Nephron (organoid): ENCODE measurements at regions not wholly inside any gene's neighbourhood (a gene's known extent, or its start where the extent isn't known, plus 50 kb on each side); places are given as distances from the start of the nearest gene placed in this dataset.
"Not testable (repeated sequence)": the region's sequence is repeated elsewhere in the genome, so short reads cannot be mapped to it uniquely, and the experiment has no call there.

Experiments
- H3K27ac Mint-ChIP-seq, 3 experiments: 2 replicates each; pipeline ENCODE4 v1.8.0; 2020; ENCODE audit warnings: mixed read lengths in 3 of 3, mild to moderate bottlenecking in 2 of 3, moderate library complexity in 1 of 3
- H3K27me3 Mint-ChIP-seq: 2 replicates; pipeline ENCODE4 v1.8.0; 2021; ENCODE audit warnings: low read depth, mild to moderate bottlenecking, moderate library complexity, mixed read lengths
- H3K36me3 Mint-ChIP-seq: 2 replicates; pipeline ENCODE4 v1.8.0; 2020; ENCODE audit warnings: low read depth, mixed read lengths
- H3K4me1 Mint-ChIP-seq: 2 replicates; pipeline ENCODE4 v1.8.0; 2020; ENCODE audit warnings: mixed read lengths
- H3K4me3 Mint-ChIP-seq, 3 experiments: 2 replicates each; pipeline ENCODE4 v1.8.0; 2020; ENCODE audit warnings: mild to moderate bottlenecking in 3 of 3, mixed read lengths in 3 of 3, moderate library complexity in 2 of 3
- H3K9me3 Mint-ChIP-seq: 2 replicates; pipeline ENCODE4 v1.8.0; 2020; ENCODE audit warnings: mixed read lengths
- TF ChIP-seq, protein P1 (sequence below), 3 experiments: fragments of 200-600 bp; sonication (generic); IDR thresholded peaks; one replicate each; pipeline ENCODE4 v1.5.0; 2021; ENCODE audit warnings: antibody characterized with exemption in 3 of 3; ENCODE audit not compliant: unreplicated experiment in 3 of 3

- H3K36me3 Mint-ChIP-seq: no peaks in the 10 kb centered on the region
- no peaks in the 10 kb centered on the region for H3K9me3 Mint-ChIP-seq
- H3K4me1 Mint-ChIP-seq: no peaks in the 10 kb centered on the region
- TF ChIP-seq, protein P1, sequence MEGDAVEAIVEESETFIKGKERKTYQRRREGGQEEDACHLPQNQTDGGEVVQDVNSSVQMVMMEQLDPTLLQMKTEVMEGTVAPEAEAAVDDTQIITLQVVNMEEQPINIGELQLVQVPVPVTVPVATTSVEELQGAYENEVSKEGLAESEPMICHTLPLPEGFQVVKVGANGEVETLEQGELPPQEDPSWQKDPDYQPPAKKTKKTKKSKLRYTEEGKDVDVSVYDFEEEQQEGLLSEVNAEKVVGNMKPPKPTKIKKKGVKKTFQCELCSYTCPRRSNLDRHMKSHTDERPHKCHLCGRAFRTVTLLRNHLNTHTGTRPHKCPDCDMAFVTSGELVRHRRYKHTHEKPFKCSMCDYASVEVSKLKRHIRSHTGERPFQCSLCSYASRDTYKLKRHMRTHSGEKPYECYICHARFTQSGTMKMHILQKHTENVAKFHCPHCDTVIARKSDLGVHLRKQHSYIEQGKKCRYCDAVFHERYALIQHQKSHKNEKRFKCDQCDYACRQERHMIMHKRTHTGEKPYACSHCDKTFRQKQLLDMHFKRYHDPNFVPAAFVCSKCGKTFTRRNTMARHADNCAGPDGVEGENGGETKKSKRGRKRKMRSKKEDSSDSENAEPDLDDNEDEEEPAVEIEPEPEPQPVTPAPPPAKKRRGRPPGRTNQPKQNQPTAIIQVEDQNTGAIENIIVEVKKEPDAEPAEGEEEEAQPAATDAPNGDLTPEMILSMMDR (IDR thresholded peaks at IDR 0.05; ENCODE audit: unreplicated experiment in 3 of 3): no peak
- no peaks in the 10 kb centered on the region for H3K27me3 Mint-ChIP-seq
- H3K4me3 Mint-ChIP-seq: no peak overlapping the region
- no peak overlapping the region for H3K27ac Mint-ChIP-seq
Measured at GRCh38 chr16:75965504-75966374, 239.4 kb upstream of the CPHXL start.

GRCh38 chr16:75969120-75969519 lies 242.8 kb upstream of the CPHXL start:
- not testable (repeated sequence) for H3K9me3 Mint-ChIP-seq, H3K4me3 Mint-ChIP-seq, H3K4me1 Mint-ChIP-seq, H3K36me3 Mint-ChIP-seq, H3K27me3 Mint-ChIP-seq, H3K27ac Mint-ChIP-seq

GRCh38 chr16:75971334-75971733 lies 245.0 kb upstream of the CPHXL start:
- H3K4me1 Mint-ChIP-seq: no peaks in the 10 kb centered on the region
- H3K36me3 Mint-ChIP-seq: no peaks in the 10 kb centered on the region
- no peaks in the 10 kb centered on the region for H3K9me3 Mint-ChIP-seq
- no peak overlapping the region for H3K4me3 Mint-ChIP-seq
- H3K27me3 Mint-ChIP-seq: no peaks in the 10 kb centered on the region
- TF ChIP-seq, protein P1 (IDR thresholded peaks at IDR 0.05; ENCODE audit: unreplicated experiment in 3 of 3): no peak
- no peak overlapping the region for H3K27ac Mint-ChIP-seq

GRCh38 chr16:75983296-75983695 lies 257.0 kb upstream of the CPHXL start:
- Mint-ChIP-seq H3K4me1 (no peaks in the 10 kb centered on the region), H3K36me3 (no peaks in the 10 kb centered on the region), H3K27ac (no peak overlapping the region), H3K27me3 (no peaks in the 10 kb centered on the region), H3K4me3 (no peak overlapping the region), H3K9me3 (peaks cover 4% of the 10 kb centered on the region)
- TF ChIP-seq, protein P1 (IDR thresholded peaks at IDR 0.05; ENCODE audit: unreplicated experiment in 3 of 3): no peak

GRCh38 chr16:75983741-75984381 lies 257.6 kb upstream of the CPHXL start:
- H3K27me3 Mint-ChIP-seq: no peaks in the 10 kb centered on the region
- no peak overlapping the region for H3K4me3 Mint-ChIP-seq
- H3K9me3 Mint-ChIP-seq: peaks cover 4% of the 10 kb centered on the region
- no peak overlapping the region for H3K27ac Mint-ChIP-seq
- H3K36me3 Mint-ChIP-seq: no peaks in the 10 kb centered on the region
- no peaks in the 10 kb centered on the region for H3K4me1 Mint-ChIP-seq
- TF ChIP-seq, protein P1 (IDR thresholded peaks at IDR 0.05; ENCODE audit: unreplicated experiment in 3 of 3): no peak

GRCh38 chr16:75987323-75987722 lies 261.0 kb upstream of the CPHXL start:
- Mint-ChIP-seq H3K4me3 (no peak overlapping the region), H3K36me3 (no peaks in the 10 kb centered on the region), H3K27me3 (no peaks in the 10 kb centered on the region), H3K4me1 (no peaks in the 10 kb centered on the region), H3K9me3 (peaks cover 4% of the 10 kb centered on the region), H3K27ac (no peak overlapping the region)
- TF ChIP-seq, protein P1 (IDR thresholded peaks at IDR 0.05; ENCODE audit: unreplicated experiment in 3 of 3): no peak
